ENCODE measurements at regions not wholly inside any gene's neighbourhood (a gene's known extent, or its start where the extent isn't known, plus 50 kb on each side); places are given as distances from the start of the nearest gene placed in this dataset.

DNA sequence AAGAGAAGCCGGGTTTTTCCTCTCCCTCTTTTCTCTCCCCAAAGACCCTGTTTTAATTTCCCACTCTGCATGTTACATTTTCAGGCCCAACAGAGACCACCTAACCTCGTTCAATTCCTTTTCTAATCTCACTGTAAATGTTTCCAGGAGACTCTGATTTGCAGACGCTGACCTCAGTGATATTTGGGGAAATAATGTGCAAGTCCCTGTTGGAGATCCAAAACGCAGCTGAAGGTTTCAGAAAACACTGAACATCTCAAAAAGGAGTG lies 386.6 kb downstream of the NPIPA8 start (continued):
- TF ChIP-seq, protein P1, sequence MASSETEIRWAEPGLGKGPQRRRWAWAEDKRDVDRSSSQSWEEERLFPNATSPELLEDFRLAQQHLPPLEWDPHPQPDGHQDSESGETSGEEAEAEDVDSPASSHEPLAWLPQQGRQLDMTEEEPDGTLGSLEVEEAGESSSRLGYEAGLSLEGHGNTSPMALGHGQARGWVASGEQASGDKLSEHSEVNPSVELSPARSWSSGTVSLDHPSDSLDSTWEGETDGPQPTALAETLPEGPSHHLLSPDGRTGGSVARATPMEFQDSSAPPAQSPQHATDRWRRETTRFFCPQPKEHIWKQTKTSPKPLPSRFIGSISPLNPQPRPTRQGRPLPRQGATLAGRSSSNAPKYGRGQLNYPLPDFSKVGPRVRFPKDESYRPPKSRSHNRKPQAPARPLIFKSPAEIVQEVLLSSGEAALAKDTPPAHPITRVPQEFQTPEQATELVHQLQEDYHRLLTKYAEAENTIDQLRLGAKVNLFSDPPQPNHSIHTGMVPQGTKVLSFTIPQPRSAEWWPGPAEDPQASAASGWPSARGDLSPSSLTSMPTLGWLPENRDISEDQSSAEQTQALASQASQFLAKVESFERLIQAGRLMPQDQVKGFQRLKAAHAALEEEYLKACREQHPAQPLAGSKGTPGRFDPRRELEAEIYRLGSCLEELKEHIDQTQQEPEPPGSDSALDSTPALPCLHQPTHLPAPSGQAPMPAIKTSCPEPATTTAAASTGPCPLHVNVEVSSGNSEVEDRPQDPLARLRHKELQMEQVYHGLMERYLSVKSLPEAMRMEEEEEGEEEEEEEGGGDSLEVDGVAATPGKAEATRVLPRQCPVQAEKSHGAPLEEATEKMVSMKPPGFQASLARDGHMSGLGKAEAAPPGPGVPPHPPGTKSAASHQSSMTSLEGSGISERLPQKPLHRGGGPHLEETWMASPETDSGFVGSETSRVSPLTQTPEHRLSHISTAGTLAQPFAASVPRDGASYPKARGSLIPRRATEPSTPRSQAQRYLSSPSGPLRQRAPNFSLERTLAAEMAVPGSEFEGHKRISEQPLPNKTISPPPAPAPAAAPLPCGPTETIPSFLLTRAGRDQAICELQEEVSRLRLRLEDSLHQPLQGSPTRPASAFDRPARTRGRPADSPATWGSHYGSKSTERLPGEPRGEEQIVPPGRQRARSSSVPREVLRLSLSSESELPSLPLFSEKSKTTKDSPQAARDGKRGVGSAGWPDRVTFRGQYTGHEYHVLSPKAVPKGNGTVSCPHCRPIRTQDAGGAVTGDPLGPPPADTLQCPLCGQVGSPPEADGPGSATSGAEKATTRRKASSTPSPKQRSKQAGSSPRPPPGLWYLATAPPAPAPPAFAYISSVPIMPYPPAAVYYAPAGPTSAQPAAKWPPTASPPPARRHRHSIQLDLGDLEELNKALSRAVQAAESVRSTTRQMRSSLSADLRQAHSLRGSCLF (CRISPR knock-in tag; IDR thresholded peaks at IDR 0.05; ENCODE audit: borderline replicate concordance), result no peak
- no peak for TF ChIP-seq CENPX (CRISPR knock-in tag; IDR thresholded peaks at IDR 0.05)

DNA sequence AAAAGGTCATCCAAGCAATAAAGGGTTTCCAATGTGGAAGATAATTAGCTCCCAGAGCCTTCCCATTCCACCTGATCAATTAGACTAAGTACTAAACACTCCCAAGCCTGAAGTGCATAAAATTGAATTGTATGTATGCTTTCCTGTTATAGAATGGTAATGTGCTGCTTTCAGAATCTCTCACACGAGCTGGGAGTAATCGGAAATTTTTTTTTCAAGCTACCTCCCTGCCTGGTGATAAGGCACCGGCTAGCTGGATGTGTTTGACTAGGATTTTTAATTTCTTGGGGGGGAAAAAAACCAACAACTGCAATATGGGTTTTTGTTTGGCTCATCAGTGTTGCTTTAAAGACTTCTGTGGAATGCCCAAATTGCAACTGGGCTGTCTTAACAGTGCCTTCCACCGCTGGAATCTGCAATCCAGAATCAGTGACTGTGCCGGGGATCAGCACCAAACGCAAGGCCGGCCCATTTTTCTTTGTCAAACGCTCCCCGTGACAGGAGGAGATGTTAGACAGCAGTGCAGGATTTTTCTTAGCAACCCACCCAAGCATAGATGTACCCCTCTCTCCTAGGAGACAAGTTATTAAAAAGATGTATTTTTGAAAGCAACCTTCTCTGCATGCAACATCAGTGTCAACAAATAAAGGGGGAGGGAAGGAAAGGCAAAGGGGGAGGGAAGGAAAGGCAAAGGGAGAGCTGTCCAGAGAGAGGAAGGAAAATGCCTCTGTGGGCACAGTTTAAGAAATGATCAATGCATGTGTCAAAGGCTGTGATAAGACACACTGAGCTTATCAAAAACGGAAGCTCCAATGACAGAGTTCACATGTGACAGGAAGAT lies 387.2 kb downstream of the NPIPA8 start:
- Histone ChIP-seq H3K4me3 (replicated peaks in 1 of 3; ENCODE audit: insufficient read depth in 1 of 3, low read depth in 2 of 3, low read length in 3 of 3) (no peak overlapping the region), H2AFZ (ENCODE audit: low read length) (no peak overlapping the region), H3K4me1 (ENCODE audit: insufficient read depth, low read length) (peaks cover 19% of the 10 kb centered on the region), H4K20me1 (ENCODE audit: insufficient read depth, low read length) (no peaks in the 10 kb centered on the region), H3K9me3 (ENCODE audit: low read length) (no peaks in the 10 kb centered on the region), H3K4me2 (ENCODE audit: low read depth, low read length) (no peak overlapping the region), H3K27ac (ENCODE audit: extremely low read length, insufficient read depth, low read length) (no peak overlapping the region), H3K27me3 (ENCODE audit: control insufficient read depth in 1 of 2, insufficient read depth in 2 of 2, low read length in 2 of 2) (0 out of 5 replicates have a peak, but pooled peaks cover 0 to 10% of the 10 kb centered on the region in 2 experiments), H3K79me2 (ENCODE audit: insufficient read depth, low read length) (no peaks in the 10 kb centered on the region), H3K9ac (ENCODE audit: insufficient read depth, low read depth, low read length) (no peak overlapping the region), H3K36me3 (replicated peaks in 1 of 2; ENCODE audit: control insufficient read depth in 1 of 2, insufficient read depth in 2 of 2, low read length in 2 of 2) (no peaks in the 10 kb centered on the region)
- no peak for DNase-seq (ENCODE audit: low spot score)
- no peak for FAIRE-seq
- in situ Hi-C loops (cut with HindIII; ENCODE audit: extremely low pct_ligation_motif_present, low pct_unique_long_range_greater_than_20kb) (no loop called here), intact Hi-C loops (cut with micrococcal nuclease; ENCODE audit: unreplicated experiment) (no loop called here)
- no TSS peak for BruUV-seq (replicated peaks)
- no peak for ATAC-seq
- CTCF ChIA-PET (ENCODE audit: low intra/inter-chr PET ratio, low total read pairs), result no interaction called here
- 24% methylated on average over 10 of the region's 10 CpGs for WGBS (ENCODE audit: low lambda C conversion rate)
- POLR2A ChIA-PET, result no interaction called here
- TF ChIP-seq ZNF432 (CRISPR knock-in tag; IDR thresholded peaks at IDR 0.05; ENCODE audit: borderline replicate concordance), result no peak
- no peak for TF ChIP-seq ZBTB38 (CRISPR knock-in tag; IDR thresholded peaks at IDR 0.05)
- TF ChIP-seq, protein P2, sequence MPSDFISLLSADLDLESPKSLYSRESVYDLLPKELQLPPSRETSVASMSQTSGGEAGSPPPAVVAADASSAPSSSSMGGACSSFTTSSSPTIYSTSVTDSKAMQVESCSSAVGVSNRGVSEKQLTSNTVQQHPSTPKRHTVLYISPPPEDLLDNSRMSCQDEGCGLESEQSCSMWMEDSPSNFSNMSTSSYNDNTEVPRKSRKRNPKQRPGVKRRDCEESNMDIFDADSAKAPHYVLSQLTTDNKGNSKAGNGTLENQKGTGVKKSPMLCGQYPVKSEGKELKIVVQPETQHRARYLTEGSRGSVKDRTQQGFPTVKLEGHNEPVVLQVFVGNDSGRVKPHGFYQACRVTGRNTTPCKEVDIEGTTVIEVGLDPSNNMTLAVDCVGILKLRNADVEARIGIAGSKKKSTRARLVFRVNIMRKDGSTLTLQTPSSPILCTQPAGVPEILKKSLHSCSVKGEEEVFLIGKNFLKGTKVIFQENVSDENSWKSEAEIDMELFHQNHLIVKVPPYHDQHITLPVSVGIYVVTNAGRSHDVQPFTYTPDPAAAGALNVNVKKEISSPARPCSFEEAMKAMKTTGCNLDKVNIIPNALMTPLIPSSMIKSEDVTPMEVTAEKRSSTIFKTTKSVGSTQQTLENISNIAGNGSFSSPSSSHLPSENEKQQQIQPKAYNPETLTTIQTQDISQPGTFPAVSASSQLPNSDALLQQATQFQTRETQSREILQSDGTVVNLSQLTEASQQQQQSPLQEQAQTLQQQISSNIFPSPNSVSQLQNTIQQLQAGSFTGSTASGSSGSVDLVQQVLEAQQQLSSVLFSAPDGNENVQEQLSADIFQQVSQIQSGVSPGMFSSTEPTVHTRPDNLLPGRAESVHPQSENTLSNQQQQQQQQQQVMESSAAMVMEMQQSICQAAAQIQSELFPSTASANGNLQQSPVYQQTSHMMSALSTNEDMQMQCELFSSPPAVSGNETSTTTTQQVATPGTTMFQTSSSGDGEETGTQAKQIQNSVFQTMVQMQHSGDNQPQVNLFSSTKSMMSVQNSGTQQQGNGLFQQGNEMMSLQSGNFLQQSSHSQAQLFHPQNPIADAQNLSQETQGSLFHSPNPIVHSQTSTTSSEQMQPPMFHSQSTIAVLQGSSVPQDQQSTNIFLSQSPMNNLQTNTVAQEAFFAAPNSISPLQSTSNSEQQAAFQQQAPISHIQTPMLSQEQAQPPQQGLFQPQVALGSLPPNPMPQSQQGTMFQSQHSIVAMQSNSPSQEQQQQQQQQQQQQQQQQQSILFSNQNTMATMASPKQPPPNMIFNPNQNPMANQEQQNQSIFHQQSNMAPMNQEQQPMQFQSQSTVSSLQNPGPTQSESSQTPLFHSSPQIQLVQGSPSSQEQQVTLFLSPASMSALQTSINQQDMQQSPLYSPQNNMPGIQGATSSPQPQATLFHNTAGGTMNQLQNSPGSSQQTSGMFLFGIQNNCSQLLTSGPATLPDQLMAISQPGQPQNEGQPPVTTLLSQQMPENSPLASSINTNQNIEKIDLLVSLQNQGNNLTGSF (CRISPR knock-in tag; IDR thresholded peaks at IDR 0.05), result no peak
- no peak for TF ChIP-seq ARNTL (CRISPR knock-in tag; IDR thresholded peaks at IDR 0.05)
- TF ChIP-seq ZNF737 (CRISPR knock-in tag; IDR thresholded peaks at IDR 0.05; ENCODE audit: borderline replicate concordance), result no peak
- TF ChIP-seq MYNN (CRISPR knock-in tag; IDR thresholded peaks at IDR 0.05; ENCODE audit: low read depth), result no peak
- no peak for TF ChIP-seq ZNF530 (CRISPR knock-in tag; IDR thresholded peaks at IDR 0.05; ENCODE audit: low read depth)
- TF ChIP-seq, protein P3, sequence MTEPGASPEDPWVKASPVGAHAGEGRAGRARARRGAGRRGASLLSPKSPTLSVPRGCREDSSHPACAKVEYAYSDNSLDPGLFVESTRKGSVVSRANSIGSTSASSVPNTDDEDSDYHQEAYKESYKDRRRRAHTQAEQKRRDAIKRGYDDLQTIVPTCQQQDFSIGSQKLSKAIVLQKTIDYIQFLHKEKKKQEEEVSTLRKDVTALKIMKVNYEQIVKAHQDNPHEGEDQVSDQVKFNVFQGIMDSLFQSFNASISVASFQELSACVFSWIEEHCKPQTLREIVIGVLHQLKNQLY (CRISPR knock-in tag; IDR thresholded peaks at IDR 0.05), result no peak
- TF ChIP-seq ZNF317 (CRISPR knock-in tag; IDR thresholded peaks at IDR 0.05), result no peak
- TF ChIP-seq SNRNP70 (IDR thresholded peaks at IDR 0.05; ENCODE audit: low read depth, low read length), result no peak
- TF ChIP-seq ZNF792 (CRISPR knock-in tag; IDR thresholded peaks at IDR 0.05), result no peak

All from HepG2 (cell line).